ENCODE measurements at regions not wholly inside any gene's neighbourhood (a gene's known extent, or its start where the extent isn't known, plus 50 kb on each side); places are given as distances from the start of the nearest gene placed in this dataset.

DNA sequence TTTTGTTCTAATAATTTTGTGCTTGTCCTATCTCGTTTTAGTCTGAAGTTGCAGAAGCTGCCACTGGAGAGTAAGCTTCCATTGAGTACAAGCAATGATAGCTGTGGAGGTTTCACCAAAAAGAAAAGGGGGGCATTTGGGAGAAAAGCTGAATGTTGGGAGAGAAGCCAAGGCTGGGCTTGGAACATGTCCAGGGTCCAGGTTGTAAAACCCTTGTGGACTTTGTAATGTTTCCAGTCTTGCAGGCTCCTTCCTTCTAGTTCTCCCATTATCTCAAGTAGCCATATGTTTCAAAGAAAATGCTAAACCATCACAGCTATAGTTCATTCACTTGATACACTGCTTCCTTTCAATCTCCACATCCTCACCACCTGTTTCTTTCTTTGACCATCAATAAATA is 880.2 kb downstream of the NLGN4Y start:
- Histone ChIP-seq H2AFZ (ENCODE audit: low read length) (no peak overlapping the region), H4K20me1 (ENCODE audit: control insufficient read depth, extremely low read depth, insufficient read depth, low read length) (no peaks in the 10 kb centered on the region), H3K4me1 (ENCODE audit: control insufficient read depth, extremely low read depth, insufficient read depth, low read length) (no peaks in the 10 kb centered on the region), H3K27me3 (ENCODE audit: control insufficient read depth, insufficient read depth, low read length) (no peaks in the 10 kb centered on the region), H3K4me3 (replicated peaks in 1 of 4; ENCODE audit: control extremely low read depth in 1 of 4, insufficient read depth in 1 of 4, low read depth in 3 of 4, low read length in 4 of 4) (no peak overlapping the region), H3K27ac (ENCODE audit: insufficient read depth, low read length) (no peak overlapping the region), H3K4me2 (ENCODE audit: extremely low read depth, insufficient read depth, low read length) (no peak overlapping the region), H3K9me3 (ENCODE audit: control insufficient read depth, insufficient read depth, low read depth, low read length) (no peaks in the 10 kb centered on the region), H3K36me3 (ENCODE audit: control insufficient read depth, insufficient read depth, low read length) (no peaks in the 10 kb centered on the region), H3K9ac (ENCODE audit: insufficient read depth, low read length) (no peak overlapping the region), H3K79me2 (ENCODE audit: control insufficient read depth, insufficient read depth, low read length) (no peaks in the 10 kb centered on the region)
- TF ChIP-seq EZH2 (IDR thresholded peaks at IDR 0.05; ENCODE audit: low read length, missing control alignments) = no peak
- TF ChIP-seq, protein P1, sequence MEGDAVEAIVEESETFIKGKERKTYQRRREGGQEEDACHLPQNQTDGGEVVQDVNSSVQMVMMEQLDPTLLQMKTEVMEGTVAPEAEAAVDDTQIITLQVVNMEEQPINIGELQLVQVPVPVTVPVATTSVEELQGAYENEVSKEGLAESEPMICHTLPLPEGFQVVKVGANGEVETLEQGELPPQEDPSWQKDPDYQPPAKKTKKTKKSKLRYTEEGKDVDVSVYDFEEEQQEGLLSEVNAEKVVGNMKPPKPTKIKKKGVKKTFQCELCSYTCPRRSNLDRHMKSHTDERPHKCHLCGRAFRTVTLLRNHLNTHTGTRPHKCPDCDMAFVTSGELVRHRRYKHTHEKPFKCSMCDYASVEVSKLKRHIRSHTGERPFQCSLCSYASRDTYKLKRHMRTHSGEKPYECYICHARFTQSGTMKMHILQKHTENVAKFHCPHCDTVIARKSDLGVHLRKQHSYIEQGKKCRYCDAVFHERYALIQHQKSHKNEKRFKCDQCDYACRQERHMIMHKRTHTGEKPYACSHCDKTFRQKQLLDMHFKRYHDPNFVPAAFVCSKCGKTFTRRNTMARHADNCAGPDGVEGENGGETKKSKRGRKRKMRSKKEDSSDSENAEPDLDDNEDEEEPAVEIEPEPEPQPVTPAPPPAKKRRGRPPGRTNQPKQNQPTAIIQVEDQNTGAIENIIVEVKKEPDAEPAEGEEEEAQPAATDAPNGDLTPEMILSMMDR (conservative IDR thresholded peaks at IDR 0.05 in 1 of 2, IDR thresholded peaks at IDR 0.05 in 1 of 2; ENCODE audit: low read depth in 1 of 2, low read length in 2 of 2) = no peak
- no peak for DNase-seq (ENCODE audit: low read depth in 2 of 2)

DNA sequence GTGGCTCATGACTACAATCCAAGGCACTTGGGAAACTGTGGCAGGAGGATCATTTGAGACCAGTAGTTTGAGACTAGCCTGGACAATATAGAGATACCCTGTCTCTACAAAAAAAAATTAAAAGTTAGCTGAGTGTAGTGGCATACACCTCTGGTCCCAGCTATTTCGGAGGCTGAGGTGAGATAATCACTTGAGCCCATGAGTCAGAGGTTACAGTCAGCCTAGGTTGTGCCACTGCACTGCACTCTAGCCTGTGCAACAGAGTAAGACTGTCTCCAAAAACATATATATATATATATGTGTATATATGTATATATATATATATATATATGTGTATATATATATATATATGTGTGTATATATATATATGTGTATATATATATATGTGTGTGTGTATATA is 890.8 kb downstream of the NLGN4Y start:
- Histone ChIP-seq H3K27me3 (ENCODE audit: control insufficient read depth, insufficient read depth, low read length) (no peaks in the 10 kb centered on the region), H4K20me1 (ENCODE audit: control insufficient read depth, extremely low read depth, insufficient read depth, low read length) (no peaks in the 10 kb centered on the region), H3K79me2 (ENCODE audit: control insufficient read depth, insufficient read depth, low read length) (no peaks in the 10 kb centered on the region), H3K27ac (ENCODE audit: insufficient read depth, low read length) (no peak overlapping the region), H3K9me3 (ENCODE audit: control insufficient read depth, insufficient read depth, low read depth, low read length) (no peaks in the 10 kb centered on the region), H2AFZ (ENCODE audit: low read length) (no peak overlapping the region), H3K4me1 (ENCODE audit: control insufficient read depth, extremely low read depth, insufficient read depth, low read length) (no peaks in the 10 kb centered on the region), H3K4me3 (replicated peaks in 1 of 4; ENCODE audit: control extremely low read depth in 1 of 4, insufficient read depth in 1 of 4, low read depth in 3 of 4, low read length in 4 of 4) (no peak overlapping the region), H3K9ac (ENCODE audit: insufficient read depth, low read length) (no peak overlapping the region), H3K36me3 (ENCODE audit: control insufficient read depth, insufficient read depth, low read length) (no peaks in the 10 kb centered on the region), H3K4me2 (ENCODE audit: extremely low read depth, insufficient read depth, low read length) (no peak overlapping the region)
- no peak for DNase-seq (ENCODE audit: low read depth in 2 of 2)
- TF ChIP-seq, protein P1 (conservative IDR thresholded peaks at IDR 0.05 in 1 of 2, IDR thresholded peaks at IDR 0.05 in 1 of 2; ENCODE audit: low read depth in 1 of 2, low read length in 2 of 2) = no peak
- TF ChIP-seq EZH2 (IDR thresholded peaks at IDR 0.05; ENCODE audit: low read length, missing control alignments) = no peak

DNA sequence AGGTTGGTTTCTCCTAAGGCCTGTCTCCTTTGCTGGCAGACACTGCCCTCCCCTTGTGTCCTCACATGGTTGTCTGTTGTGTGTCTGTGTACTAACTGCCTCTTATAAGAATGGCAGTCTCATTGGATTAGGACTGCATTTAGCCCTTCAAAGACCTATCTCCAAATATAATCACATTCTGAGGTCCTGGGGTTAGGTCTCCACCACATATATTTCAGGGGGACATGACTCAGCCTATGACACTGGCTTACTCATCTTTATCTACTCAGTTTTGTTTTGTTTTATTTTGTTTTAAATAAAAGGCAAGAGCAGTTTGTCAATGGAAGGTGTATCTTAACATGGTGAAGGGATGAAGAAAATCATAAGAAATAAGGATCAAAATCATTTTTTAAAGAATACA is 894.3 kb downstream of the NLGN4Y start:
- DNase-seq (ENCODE audit: low read depth in 2 of 2) = no peak
- no peak overlapping the region for H3K9ac ChIP-seq (ENCODE audit: insufficient read depth, low read length)
- no peak overlapping the region for H2AFZ ChIP-seq (ENCODE audit: low read length)
- H3K4me2 ChIP-seq (ENCODE audit: extremely low read depth, insufficient read depth, low read length) = no peak overlapping the region
- H3K27me3 ChIP-seq (ENCODE audit: control insufficient read depth, insufficient read depth, low read length) = no peaks in the 10 kb centered on the region
- H3K9me3 ChIP-seq (ENCODE audit: control insufficient read depth, insufficient read depth, low read depth, low read length) = no peaks in the 10 kb centered on the region
- H3K4me1 ChIP-seq (ENCODE audit: control insufficient read depth, extremely low read depth, insufficient read depth, low read length) = no peaks in the 10 kb centered on the region
- TF ChIP-seq, protein P1 (conservative IDR thresholded peaks at IDR 0.05 in 1 of 2, IDR thresholded peaks at IDR 0.05 in 1 of 2; ENCODE audit: low read depth in 1 of 2, low read length in 2 of 2) = no peak
- TF ChIP-seq EZH2 (IDR thresholded peaks at IDR 0.05; ENCODE audit: low read length, missing control alignments) = no peak
- H3K36me3 ChIP-seq (ENCODE audit: control insufficient read depth, insufficient read depth, low read length) = no peaks in the 10 kb centered on the region
- no peak overlapping the region for H3K4me3 ChIP-seq (replicated peaks in 1 of 4; ENCODE audit: control extremely low read depth in 1 of 4, insufficient read depth in 1 of 4, low read depth in 3 of 4, low read length in 4 of 4)
- H4K20me1 ChIP-seq (ENCODE audit: control insufficient read depth, extremely low read depth, insufficient read depth, low read length) = no peaks in the 10 kb centered on the region
- no peak overlapping the region for H3K27ac ChIP-seq (ENCODE audit: insufficient read depth, low read length)
- H3K79me2 ChIP-seq (ENCODE audit: control insufficient read depth, insufficient read depth, low read length) = no peaks in the 10 kb centered on the region
